Ishikawa (cell line): ENCODE measurements at regions not wholly inside any gene's neighbourhood (a gene's known extent, or its start where the extent isn't known, plus 50 kb on each side); places are given as distances from the start of the nearest gene placed in this dataset.

Experiments used
- CEBPB ChIP-seq: IDR thresholded peaks from 2 replicates; pipeline ENCODE4 v1.6.1; 2012
- EP300 ChIP-seq: IDR thresholded peaks from 2 replicates; pipeline ENCODE4 v1.6.1; 2012; ENCODE audit warnings: borderline replicate concordance
- YY1 ChIP-seq: IDR thresholded peaks from 2 replicates; pipeline ENCODE4 v1.6.1; 2012; ENCODE audit warnings: low read depth
- ZBTB7A ChIP-seq: IDR thresholded peaks from 2 replicates; pipeline ENCODE4 v1.6.1; 2012; ENCODE audit warnings: low read depth

DNA sequence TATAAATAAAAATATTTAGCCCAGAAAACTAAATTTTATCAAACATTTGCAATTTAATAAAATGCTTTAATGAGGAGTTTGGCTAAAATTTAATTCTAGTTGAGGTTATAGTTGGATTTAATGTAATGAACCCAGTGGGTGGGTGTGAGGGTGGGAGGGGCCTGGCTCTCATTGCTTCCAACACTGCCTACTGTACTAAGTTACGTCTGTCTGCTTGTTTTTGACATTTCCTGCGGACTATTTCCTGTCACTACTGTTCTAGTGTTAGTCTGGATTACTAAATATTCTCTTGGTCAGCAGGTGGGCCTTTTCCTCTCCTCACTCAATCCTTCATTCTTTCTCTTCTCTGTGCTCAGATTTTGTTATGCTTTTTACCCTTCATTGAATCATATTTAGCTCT is 82.5 kb upstream of the MAP3K7 start:
- TF ChIP-seq YY1, result no peak
- no peak for TF ChIP-seq ZBTB7A
- no peak for TF ChIP-seq CEBPB
- TF ChIP-seq EP300, result no peak
